Sigmoid colon (tissue), 6 donors: ENCODE measurements at regions not wholly inside any gene's neighbourhood (a gene's known extent, or its start where the extent isn't known, plus 50 kb on each side); places are given as distances from the start of the nearest gene placed in this dataset.

Experiments
- DNase-seq: peaks from one replicate; pipeline ENCODE4 v3.0.0-alpha.2; 2019
- H3K27ac ChIP-seq, 4 donors: fragments of 200-600 bp; sonication (generic); one replicate each; pipeline ENCODE4 v1.5.1; 2016 to 2019; ENCODE audit warnings: mild to moderate bottlenecking in 1 of 4
- H3K27me3 ChIP-seq, 3 donors: fragments of 200-600 bp; sonication (generic); one replicate each; pipeline ENCODE4 v1.5.1; 2019; ENCODE audit warnings: mild to moderate bottlenecking in 1 of 3
- H3K36me3 ChIP-seq, 4 donors: fragments of 200-600 bp; sonication (generic); one replicate each; pipeline ENCODE4 v1.5.1; 2016 to 2019
- H3K4me1 ChIP-seq, 4 donors: fragments of 200-600 bp; sonication (generic); one replicate each; pipeline ENCODE4 v1.5.1; 2017 to 2019
- H3K4me3 ChIP-seq, 4 donors: fragments of 200-600 bp; sonication (generic); one replicate each; pipeline ENCODE4 v1.5.1; 2017 to 2019; ENCODE audit warnings: mild to moderate bottlenecking in 2 of 4, moderate library complexity in 1 of 4
- H3K9me3 ChIP-seq, 4 donors: fragments of 200-600 bp in 3 of 4; sonication (generic) in 3 of 4; one replicate each; pipeline versions ENCODE4 v1.5.1 to v1.6.1; 2013 to 2019
- EP300 ChIP-seq, 4 donors: sonication (generic); formaldehyde crosslinking; IDR thresholded peaks; one replicate each; pipeline ENCODE4 v1.6.1; 2017; ENCODE audit warnings: antibody characterized with exemption in 4 of 4
- POLR2A ChIP-seq, 2 donors: fragments of 450-650 bp; IDR thresholded peaks; one replicate each; pipeline ENCODE4 v1.6.1; 2016; ENCODE audit warnings: antibody characterized with exemption in 2 of 2, mild to moderate bottlenecking in 2 of 2, moderate library complexity in 2 of 2
- POLR2AphosphoS5 ChIP-seq, 4 donors: sonication (generic); formaldehyde crosslinking; IDR thresholded peaks; one replicate each; pipeline ENCODE4 v1.6.1; 2017; ENCODE audit warnings: antibody characterized with exemption in 4 of 4
- WGBS, 2 donors: extraction: QIAGEN DNeasy Blood & Tissue Kit; methylation state at CpG; one replicate each; pipeline ENCODE4 v1.1.7; 2013; 5-methylcytosine and 5-hydroxymethylcytosine counted together
- intact Hi-C: fragments of 100-400 bp; cut with DNase I; formaldehyde crosslinking; loops from one replicate; pipeline ENCODE4 v1.15.1; 2023
- TF ChIP-seq, protein P1 (sequence below), 4 experiments: fragments of 450-650 bp in 3 of 4; fragments of 200-600 bp in 1 of 4; IDR thresholded peaks; one replicate each; pipeline ENCODE4 v1.5.1; 2016 to 2019; ENCODE audit warnings: antibody characterized with exemption in 4 of 4, mild to moderate bottlenecking in 3 of 4, moderate library complexity in 2 of 4
- donor health status: healthy with polysubstance abuse.
- donor health status: healthy.

DNA sequence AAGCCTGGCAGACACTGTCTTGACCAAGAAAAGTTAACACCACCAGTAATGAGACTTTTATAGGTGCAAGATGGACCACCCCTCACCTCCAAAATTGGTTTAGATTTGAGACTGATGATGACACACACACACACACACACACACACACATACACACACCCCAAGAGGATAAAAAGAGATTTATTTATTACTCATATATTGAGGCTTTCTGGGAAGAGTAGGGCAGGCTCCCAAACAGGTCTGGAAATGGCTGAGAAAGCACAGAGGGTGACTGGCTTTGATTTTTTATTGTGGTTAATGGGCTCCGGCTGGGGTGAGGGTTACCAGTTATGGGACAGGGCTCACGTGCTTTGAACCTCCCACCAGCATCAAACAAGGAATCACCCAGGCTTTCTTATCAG is 54.2 kb upstream of the ADAM23 start:
- H3K27ac ChIP-seq: no peak overlapping the region
- no peaks in the 10 kb centered on the region for H3K9me3 ChIP-seq
- no peaks in the 10 kb centered on the region for H3K36me3 ChIP-seq
- DNase-seq: no peak
- TF ChIP-seq POLR2AphosphoS5 (IDR thresholded peaks at IDR 0.05) (no peak), EP300 (IDR thresholded peaks at IDR 0.05) (no peak), POLR2A (IDR thresholded peaks at IDR 0.05) (no peak)
- TF ChIP-seq, protein P1, sequence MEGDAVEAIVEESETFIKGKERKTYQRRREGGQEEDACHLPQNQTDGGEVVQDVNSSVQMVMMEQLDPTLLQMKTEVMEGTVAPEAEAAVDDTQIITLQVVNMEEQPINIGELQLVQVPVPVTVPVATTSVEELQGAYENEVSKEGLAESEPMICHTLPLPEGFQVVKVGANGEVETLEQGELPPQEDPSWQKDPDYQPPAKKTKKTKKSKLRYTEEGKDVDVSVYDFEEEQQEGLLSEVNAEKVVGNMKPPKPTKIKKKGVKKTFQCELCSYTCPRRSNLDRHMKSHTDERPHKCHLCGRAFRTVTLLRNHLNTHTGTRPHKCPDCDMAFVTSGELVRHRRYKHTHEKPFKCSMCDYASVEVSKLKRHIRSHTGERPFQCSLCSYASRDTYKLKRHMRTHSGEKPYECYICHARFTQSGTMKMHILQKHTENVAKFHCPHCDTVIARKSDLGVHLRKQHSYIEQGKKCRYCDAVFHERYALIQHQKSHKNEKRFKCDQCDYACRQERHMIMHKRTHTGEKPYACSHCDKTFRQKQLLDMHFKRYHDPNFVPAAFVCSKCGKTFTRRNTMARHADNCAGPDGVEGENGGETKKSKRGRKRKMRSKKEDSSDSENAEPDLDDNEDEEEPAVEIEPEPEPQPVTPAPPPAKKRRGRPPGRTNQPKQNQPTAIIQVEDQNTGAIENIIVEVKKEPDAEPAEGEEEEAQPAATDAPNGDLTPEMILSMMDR (IDR thresholded peaks at IDR 0.05): no peak
- no peaks in the 10 kb centered on the region for H3K27me3 ChIP-seq
- H3K4me1 ChIP-seq: no peaks in the 10 kb centered on the region
- H3K4me3 ChIP-seq: no peak overlapping the region
- intact Hi-C loops: no loop called here
- WGBS, 2 donors: 52 to 67% methylated on average over 2 of the region's 2 CpGs

DNA sequence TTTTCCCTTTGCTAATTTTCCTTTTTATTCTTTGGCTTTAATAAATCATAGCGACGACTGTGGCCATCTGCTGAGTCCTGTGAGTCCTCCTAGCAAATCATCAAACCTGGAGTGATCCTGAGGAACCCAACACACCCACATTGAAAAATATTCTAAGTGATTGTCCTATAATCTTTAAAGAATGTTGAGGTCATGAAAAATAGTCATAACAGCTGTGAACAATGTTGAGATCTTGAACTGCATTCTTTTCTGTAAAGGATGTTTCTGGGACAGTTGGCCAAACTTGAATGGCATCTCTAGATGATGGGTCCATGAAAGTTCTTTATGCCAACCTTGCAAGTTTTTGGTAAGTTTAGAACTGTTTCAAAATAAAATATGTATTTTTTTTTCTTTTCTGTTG is 53.2 kb upstream of the ADAM23 start:
- WGBS, 2 donors: 87% methylated on average over 2 of the region's 2 CpGs

DNA sequence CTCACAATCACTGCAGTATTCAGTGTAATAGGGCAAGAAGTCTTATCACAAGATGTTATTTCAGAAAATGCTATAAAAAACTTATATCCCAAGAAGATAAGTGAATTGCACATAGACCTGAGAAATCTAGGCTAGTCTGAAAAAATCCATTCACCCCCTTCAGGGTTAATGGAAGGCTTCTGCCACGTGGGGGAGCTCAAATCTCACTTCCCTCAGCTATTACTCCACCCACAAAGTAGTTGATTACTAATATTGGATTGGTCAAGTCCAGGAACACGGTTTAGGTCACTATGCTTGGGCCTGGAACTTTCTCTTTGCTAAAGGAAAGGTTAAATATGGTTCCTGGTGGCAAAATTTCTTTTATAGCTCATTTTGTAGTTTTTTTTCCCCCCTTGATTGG is 51.2 kb upstream of the ADAM23 start:
- intact Hi-C loops: no loop called here
- no peak for DNase-seq

More for the DNA sequence above, 53.2 kb upstream of the ADAM23 start:
- no peaks in the 10 kb centered on the region for H3K27me3 ChIP-seq
- H3K4me1 ChIP-seq: no peaks in the 10 kb centered on the region
- intact Hi-C loops: no loop called here
- H3K27ac ChIP-seq: no peak overlapping the region
- no peaks in the 10 kb centered on the region for H3K9me3 ChIP-seq
- TF ChIP-seq, protein P1 (IDR thresholded peaks at IDR 0.05): no peak
- TF ChIP-seq POLR2AphosphoS5 (IDR thresholded peaks at IDR 0.05): no peak
- no peak for TF ChIP-seq EP300 (IDR thresholded peaks at IDR 0.05)
- TF ChIP-seq POLR2A (IDR thresholded peaks at IDR 0.05): no peak
- H3K4me3 ChIP-seq: no peak overlapping the region
- DNase-seq: no peak
- H3K36me3 ChIP-seq: no peaks in the 10 kb centered on the region

More for the DNA sequence above, 51.2 kb upstream of the ADAM23 start:
- TF ChIP-seq EP300 (IDR thresholded peaks at IDR 0.05): no peak
- no peak for TF ChIP-seq POLR2AphosphoS5 (IDR thresholded peaks at IDR 0.05)
- TF ChIP-seq POLR2A (IDR thresholded peaks at IDR 0.05): no peak
- TF ChIP-seq, protein P1 (IDR thresholded peaks at IDR 0.05): no peak
- no peaks in the 10 kb centered on the region for H3K9me3 ChIP-seq
- H3K4me3 ChIP-seq: no peak overlapping the region
- H3K27me3 ChIP-seq: no peaks in the 10 kb centered on the region
- WGBS, 2 donors: 5 to 15% methylated on average over 2 of the region's 2 CpGs
- H3K27ac ChIP-seq: no peak overlapping the region
- H3K4me1 ChIP-seq: no peaks in the 10 kb centered on the region
- H3K36me3 ChIP-seq: no peaks in the 10 kb centered on the region
